OCI-M2 (cell line): ENCODE measurements at regions not wholly inside any gene's neighbourhood (a gene's known extent, or its start where the extent isn't known, plus 50 kb on each side); places are given as distances from the start of the nearest gene placed in this dataset.
"Not testable (repeated sequence)": the region's sequence is repeated elsewhere in the genome, so short reads cannot be mapped to it uniquely, and the experiment has no call there.

Experiments
- DNase-seq: peaks from one replicate; lab custom pipeline; 2025; ENCODE audit not compliant: unreplicated experiment; lab: John Stamatoyannopoulos, UW

DNA sequence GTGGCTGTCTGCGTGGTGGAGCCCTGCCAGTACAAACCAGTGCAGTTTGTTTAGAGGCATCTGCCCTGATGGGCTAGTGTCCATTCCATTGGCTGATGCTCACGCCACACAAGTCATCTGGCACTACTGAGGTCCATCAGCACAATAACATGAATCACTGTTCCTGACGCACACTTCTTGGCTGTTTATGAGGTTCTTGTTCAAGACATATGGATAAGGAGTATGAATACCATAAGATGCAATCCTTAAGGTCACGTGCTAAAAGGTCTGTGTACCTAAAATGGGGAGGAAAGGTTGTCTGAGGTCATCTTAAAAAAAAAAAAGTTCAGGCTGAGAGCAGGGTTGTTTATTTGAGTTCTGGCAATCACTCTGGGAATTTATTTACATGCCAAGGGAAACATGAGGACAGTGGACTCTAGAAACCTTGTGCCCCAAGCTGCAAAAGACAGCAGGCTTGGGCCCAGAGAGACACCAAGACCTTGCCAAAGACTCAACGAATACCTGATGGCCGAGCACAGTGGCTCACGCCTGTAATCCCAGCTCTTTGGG lies 54.1 kb upstream of the SHLD1 start:
- no peak for DNase-seq

DNA sequence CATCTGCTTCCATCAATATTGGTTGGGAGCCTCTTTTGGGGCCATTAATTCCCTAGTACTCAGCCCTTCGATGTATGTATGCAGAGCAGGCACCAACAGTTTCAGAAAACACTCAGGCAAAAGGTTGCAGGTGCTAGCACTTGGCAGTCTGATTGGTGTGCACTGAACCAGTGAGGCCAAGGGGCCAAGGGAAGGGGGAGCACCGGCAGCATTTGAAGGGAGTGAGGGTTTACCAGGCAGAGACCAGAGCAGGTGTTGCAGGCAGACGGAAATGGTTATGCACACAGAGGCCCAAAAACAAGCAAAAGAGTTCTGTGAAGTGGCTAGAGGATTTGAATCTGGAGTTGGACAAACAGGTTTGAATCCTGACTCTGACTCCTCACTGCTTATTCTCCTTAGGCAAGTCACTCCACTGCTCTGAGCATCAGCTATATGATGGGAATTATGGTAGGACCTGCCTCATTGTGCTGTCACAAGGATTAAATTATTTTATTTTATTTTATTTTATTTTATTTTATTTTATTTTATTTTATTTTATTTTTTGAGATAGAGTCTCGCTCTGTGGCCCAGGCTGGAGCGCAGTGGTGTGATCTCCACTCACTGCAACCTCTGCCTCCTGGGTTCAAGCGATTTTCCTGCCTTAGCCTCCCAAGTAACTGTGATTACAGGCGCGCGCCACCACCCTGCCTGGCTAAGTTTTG lies 58.1 kb upstream of the SHLD1 start:
- no peak for DNase-seq

- DNase-seq = no peak
Measured at GRCh38 chr20:5689463-5689862, 60.7 kb upstream of the SHLD1 start.

DNA sequence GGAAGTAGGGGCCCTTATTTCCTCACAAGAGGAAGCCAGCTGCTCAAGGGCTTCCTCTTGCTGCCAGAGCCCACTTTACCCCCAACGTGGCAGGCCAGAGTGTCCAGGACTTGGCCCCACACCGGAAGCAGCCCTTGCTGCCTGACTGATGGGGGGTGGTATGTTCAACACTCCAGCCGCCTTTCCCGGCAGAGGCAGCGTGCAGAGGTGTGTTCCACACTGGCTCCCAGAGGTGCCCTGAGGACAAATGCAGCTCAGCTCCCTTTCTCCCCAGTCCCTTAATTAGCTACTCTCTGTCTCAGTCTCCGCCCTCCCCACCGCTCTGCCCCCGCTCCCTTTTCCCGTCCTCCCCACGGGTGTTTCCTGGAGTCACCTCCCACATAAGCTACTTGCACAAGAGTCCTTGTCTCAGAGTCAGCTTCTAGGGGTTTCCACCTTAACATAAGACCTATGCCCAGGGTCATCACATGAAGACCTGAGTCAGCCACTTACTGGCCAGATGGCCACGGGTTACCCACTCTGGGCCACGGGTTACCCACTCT lies 61.7 kb upstream of the SHLD1 start:
- no peak for DNase-seq

- DNase-seq = no peak
Measured at GRCh38 chr20:5687884-5688283, 62.3 kb upstream of the SHLD1 start.

DNA sequence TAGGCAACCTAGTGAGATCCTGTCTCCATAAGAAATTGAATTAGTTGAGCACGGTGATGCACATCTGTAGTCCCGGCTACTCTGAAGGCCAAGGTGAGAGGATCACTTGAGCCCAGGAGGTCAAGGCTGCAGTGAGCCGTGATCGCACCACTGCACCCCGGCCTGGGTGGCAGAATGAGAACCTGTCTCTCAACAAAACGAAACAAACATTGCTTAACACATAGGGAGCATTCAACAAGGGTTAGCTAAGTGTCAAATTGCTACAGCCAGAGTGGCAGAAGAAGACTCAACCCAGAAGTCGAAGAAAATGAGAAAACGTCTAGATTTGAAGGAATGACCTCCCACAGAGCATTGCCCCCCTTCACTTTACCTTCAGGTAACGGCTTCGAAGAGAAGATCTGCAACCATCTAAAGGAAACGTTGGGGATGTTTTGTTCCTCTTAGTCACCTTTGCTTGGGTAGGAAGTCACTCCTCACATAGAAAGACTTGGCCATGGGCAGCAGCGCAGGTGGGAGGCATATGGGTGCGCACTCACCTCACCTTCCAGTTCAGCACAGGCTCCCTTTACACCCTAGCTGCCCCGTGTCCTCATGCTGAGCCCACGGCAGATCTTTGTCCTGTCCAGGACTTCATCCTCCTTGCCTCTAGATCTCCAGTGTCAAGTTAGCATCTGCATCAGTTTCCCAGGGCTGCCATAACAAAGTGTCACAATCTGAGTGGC lies 63.7 kb upstream of the SHLD1 start:
- DNase-seq = no peak

DNA sequence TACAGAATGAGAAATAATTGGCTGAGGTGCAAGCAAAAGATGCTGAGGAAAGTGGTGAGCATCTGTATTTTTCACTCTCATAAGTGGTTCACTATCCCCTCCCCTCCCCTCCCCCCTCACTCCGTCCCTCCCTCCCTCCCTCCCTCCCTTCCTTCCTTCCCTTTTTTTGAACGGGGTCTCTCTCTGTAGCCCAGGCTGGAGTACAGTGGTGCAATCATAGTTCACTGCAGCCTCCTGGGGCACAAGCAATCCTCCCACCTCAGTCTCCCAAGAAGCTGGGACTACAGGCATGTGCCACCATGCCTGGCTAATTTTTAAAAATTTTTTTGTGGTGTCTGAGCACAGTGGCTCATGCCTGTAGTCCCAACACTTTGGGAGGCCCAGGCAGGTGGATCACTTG lies 67.6 kb upstream of the SHLD1 start:
- not testable (repeated sequence) for DNase-seq

DNA sequence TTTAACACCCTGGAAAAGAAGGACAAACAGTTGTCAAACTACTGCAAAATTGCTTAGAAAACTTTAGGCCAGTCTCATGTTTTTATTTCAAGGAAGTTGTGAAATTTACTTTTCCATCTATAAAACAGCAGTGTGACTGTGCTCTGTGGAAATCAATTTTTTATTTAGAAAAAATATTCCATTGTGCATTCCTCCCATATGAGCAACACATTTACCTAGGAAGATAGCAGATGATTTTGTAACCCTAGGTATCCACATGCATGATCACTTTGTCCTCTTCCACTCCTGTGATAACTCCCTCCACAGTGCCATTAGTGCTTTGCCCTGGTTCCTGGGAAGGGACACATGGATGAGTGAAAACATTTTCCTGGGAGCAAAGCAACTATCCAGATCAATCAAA lies 69.4 kb upstream of the GPCPD1 start:
- no peak for DNase-seq

GRCh38 chr20:5678777-5679176 lies 68.0 kb upstream of the GPCPD1 start:
- no peak for DNase-seq

DNA sequence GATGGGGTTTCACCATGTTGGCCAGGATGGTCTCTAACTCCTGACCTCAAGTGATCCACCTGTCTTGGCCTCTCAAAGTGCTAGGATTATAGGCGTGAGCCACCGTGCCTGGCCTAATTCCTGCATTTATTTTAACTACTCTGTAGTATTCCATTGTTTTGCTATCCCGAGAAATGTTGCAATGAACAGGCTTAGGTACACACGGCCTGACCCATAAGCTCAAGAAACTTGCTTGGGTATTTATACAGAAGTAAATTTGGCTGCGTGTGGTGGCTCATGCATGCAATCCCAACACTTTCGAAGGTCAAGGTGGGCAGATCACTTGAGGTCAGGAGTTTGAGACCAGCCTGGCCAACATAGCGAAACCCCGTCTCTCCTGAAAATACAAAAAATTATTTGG lies 67.1 kb upstream of the GPCPD1 start:
- not testable (repeated sequence) for DNase-seq

DNA sequence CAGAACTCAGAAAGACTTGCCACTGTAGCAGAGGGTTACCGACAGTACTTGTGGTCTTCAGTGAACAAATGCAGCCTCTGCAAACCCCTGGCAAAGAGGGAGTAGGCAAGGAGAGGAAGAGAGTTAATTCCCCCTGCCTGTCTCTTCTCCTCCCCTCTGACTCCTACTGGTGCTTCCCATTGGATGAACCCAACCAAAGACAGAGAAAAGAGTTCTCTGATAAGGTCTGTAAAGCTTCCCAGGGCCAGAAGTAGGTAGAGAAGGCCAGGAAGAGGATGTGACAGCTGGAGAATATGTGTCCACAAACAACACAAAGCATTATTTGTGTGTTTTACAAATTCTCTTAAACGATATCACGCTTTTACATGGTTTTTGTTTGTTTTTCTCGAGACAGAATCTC lies 66.6 kb upstream of the GPCPD1 start:
- no peak for DNase-seq

DNA sequence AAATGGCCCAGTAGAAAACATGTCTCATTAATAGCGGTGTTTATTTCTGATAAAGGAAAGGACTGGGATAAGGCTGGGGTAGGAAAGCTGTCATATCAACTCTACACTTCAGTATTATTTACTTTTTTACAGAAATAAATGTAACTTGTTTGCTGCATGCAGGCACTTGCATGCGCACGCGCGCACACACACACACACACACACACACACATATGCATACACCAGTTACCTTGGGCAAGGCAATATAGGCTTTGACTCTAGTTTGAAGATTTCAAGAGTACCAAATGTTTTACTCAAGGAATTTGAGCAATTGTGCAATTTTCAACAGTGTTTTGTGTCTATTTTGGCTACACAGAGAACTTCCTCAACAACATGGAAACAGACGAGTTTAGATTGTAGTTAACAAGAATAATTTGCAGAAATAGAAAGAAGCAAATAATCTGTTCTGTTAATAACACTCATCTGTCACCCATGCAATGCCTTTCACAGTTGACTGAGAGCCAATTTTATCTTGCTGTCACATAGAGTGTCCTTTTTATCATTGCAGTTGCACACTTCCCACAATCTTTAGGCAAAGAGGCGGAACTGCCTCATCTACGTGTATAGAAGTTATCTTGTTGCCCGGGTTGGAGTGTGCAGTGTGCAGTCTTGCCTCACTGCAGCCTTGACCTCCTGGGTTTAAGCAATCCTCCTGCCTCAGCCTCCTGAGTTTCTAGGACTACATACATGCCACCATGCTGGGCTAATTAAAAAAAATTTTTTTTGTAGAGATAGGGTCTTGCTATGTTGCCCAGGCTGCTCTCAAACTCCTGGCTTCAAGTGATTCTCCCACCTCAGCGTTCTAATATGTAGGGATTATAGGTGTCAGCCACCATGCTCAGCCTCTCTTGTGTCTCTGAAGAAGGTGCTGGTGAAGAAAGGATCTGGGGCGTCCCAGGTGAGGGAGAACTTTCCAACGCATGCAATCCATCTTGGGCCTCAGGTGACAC lies 64.6 kb upstream of the GPCPD1 start:
- DNase-seq = peak; percentile 58

- peak; percentile 34 for DNase-seq
Measured at GRCh38 chr20:5674176-5674660, 63.4 kb upstream of the GPCPD1 start.

GRCh38 chr20:5670874-5671273 lies 60.1 kb upstream of the GPCPD1 start:
- no peak for DNase-seq

- DNase-seq = no peak
Measured at GRCh38 chr20:5670036-5670536, 59.3 kb upstream of the GPCPD1 start.

DNA sequence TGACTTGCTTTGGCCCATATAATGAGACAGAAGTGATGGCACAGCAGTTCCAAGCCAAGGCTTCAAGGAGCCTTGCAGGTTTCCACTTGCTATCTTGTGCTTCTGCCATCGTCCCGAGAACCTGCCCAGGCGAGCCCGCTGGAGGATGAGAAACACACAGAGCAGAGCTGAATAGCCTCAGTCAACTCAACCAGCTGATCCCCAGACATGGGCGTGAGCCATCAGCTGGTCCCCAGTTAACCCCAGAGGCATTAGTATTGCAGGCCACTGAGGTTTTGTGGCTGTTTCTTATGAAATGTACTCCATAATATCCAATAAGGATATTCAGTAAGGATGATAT lies 57.7 kb upstream of the GPCPD1 start:
- no peak for DNase-seq

GRCh38 chr20:5667705-5668528 lies 57.1 kb upstream of the GPCPD1 start:
- DNase-seq = no peak

- DNase-seq = no peak
Measured at GRCh38 chr20:5665417-5665816, 54.6 kb upstream of the GPCPD1 start.

- no peak for DNase-seq
Measured at GRCh38 chr20:5663396-5663795, 52.6 kb upstream of the GPCPD1 start.

- DNase-seq = no peak
Measured at GRCh38 chr20:5662769-5663168, 52.0 kb upstream of the GPCPD1 start.
